ENCODE measurements at regions not wholly inside any gene's neighbourhood (a gene's known extent, or its start where the extent isn't known, plus 50 kb on each side); places are given as distances from the start of the nearest gene placed in this dataset.

GRCh38 chr5:141777711-141778110, 95.7 kb upstream of the ARAP3 start:
- TF ChIP-seq CTCF (IDR thresholded peaks at IDR 0.05), result no peak
- no peak for TF ChIP-seq POLR2A (IDR thresholded peaks at IDR 0.05)
- TF ChIP-seq POLR2AphosphoS5 (IDR thresholded peaks at IDR 0.05), result no peak

All from suprapubic skin (tissue), 4 donors.